NCI-H526 treated with DMSO at 0.1 percent for 48 hours (cell line): ENCODE measurements at regions not wholly inside any gene's neighbourhood (a gene's known extent, or its start where the extent isn't known, plus 50 kb on each side); places are given as distances from the start of the nearest gene placed in this dataset.

Source experiments
- DNase-seq: peaks from one replicate; lab custom pipeline; 2025; lab: John Stamatoyannopoulos, UW

DNA sequence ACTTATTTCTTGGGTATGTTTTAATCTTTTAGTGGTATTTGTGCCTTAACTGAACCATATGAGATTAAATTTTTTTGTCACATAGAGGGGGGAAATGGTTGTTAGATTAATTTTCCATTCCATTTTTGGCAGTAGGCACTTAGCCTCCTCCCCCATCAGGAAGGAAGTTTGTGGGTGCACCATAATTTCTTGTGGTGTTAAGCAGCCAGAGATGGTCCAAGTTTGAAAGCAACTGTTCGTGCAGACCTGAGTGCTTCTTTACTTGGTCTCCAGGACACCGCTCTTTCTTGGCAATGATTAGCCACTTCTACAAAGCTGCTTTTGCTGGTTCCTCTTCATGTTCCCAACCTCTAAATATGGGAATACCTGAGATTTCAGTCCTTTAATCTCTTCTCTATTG is 92.7 kb upstream of the RPL34 start:
- DNase-seq: no peak

- no peak for DNase-seq
Measured at GRCh38 chr4:108520807-108521206, 99.6 kb upstream of the RPL34 start.

DNA sequence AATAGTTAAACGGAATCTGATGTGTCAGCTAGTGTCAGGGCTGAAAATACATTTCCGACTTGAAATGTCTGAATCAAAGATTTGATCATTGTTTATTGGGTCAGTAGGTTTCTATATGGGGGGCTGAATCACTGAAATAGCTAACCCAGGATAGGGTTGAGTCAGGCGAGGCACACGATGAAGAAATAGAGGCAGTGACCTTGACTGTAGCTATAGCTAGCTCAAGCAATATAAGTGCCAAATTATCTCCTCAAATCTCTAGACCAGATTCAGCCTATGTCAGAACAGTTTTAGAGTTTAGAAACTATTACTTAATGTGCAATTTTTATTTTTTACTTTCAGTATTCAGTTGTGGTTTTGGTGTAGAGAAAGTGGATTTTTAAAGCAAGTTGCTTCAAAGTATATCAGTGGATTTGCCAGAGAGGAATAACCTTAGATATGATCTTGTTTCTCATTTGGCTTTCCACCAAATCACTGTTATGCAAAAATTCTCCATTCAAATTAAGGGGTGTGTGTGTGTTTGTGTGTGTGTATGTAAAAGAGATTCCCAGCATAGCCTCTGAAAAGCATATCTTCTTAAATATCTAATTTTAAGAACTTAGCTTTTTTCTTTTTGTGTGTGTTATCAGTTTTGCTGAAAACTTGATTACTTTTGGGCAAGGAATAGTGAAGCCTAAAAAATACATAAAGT is 100.3 kb upstream of the RPL34 start:
- DNase-seq: peak; percentile 79

- no peak for DNase-seq
Measured at GRCh38 chr4:108519208-108519833, 101.1 kb upstream of the RPL34 start.

DNA sequence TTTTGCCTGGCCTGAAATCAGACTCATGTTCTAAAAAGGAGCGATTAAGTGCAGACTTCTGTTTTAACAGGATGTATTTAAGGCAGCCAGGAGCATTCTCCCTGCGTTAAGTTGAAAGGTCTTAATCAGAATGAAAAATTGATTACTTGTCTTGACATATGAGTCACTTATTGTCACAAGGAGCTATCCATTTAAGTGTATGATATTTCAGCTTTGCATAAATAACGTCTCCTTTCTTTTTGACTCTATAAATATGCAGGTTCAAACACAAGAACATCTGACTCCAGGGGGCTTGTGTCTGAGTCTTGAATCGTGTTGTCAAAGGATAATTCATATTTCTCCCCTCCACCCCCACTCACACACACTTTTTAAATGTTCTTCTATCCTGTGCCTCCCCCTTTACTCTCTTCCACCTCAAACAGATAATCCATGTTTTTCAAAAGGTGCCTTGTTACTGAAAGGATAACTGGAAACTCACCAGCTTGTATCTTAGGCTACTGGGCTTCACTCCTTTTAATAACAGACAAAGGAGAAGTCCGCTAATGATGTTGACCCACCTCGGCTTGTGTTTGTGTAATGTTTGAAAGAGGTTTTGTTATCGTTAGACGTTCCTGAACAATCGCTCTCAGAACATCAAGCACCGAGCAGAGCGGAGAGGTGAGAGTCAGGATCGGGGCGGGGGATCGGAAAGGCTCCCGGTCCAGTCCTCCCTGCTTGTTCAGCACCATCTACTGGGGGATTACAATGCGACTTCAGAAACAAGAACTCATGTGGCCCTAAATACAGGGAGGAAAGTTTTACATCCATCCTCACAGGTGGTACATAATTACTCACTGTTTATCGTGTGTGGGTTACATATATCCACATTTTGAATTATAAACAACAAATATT is 107.5 kb upstream of the RPL34 start:
- DNase-seq: peak; percentile 84

GRCh38 chr4:108511618-108512017 is 108.8 kb upstream of the RPL34 start:
- DNase-seq: no peak

GRCh38 chr4:108502356-108502755 is 118.0 kb upstream of the RPL34 start:
- no peak for DNase-seq

GRCh38 chr4:108498925-108499324 is 121.5 kb upstream of the RPL34 start:
- DNase-seq: no peak

DNA sequence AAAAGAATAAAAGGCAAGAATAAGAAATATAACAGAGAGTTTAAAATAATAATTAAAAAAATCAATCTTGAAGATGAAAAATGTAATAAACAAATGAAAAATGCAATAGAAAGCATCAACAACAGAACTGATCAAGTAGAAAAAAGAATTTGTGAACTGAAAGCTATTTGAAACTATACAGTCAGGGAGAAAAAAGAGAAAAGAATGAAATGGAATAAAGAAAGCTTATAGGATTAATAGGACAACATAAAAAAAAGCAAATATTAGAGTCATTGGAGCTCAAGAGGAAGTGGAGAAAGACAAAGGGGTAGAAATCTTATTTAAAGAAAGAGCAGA is 126.8 kb upstream of the RPL34 start:
- no peak for DNase-seq

DNA sequence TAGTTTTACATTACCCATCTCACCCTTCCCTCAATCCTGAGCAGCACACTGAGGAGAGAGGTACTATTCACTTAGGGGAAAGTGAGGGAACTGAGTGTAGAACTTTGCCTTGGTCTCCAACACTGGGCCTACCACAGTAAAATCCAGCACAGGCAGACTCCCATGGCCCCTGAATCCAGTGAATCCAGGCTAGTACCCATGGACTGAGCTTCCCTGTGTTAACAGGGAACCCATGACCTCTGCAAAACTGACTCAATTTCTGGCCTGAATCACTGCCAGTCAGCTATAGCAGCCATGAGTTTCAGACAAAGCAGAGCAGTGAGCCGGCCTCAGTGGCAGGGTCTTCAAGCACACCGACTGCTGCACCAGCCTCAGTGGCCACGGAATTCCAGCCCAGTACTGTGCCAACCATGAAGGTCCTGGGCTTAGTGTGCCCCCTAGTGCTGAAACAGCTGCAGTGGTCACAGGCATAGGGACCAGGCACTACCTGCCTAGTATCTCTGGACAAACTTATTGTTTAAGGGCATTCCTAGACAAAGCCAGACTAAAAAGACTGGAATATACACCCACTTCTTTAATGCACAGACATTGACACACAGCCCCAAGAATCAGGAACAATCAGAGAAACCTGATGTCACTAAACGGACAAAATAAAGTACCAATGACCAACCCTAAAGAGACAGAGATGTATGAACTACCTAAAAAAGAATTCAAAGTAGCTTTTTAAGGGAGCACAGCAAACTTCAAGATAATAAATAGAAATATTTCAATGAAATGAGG is 127.4 kb upstream of the RPL34 start:
- DNase-seq: no peak

DNA sequence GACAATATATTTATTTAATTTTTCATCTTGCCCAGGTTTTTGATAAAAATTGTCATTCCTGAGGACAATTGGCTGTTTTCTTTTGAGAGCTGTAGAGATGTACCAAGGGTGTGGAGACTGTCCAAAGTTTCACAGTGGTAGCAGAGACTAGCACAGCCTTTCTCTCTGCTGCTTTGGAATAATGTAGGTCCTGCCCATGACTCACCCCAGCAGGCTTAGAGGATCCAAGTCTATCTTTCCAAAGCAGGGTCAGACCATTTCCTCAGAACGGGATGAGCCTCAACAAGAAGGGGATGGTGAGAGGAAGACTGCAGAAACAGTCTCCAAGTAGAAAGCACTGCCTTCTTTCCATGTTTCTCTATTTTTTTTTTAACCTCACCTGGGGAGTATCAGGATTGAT is 131.5 kb upstream of the RPL34 start:
- no peak for DNase-seq

DNA sequence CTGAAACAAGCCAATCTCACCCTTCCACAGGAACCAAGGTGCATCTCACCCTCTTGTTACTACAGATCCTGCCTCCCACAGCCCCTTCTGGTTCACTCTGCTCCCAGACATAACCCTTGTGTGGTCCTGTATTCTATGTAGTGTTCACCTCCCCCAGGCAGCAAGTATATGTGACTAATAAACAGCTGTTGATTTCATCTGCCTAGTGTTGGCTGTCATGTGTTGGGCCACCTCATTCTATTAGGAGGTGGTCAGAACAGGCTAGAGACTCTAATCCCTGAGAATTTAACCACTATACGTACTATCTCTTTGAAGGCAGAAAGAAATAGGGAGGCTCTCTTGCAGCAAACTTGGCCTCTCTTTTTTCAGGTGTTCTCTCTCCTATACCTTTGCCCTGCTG is 134.3 kb upstream of the RPL34 start:
- DNase-seq: no peak

GRCh38 chr4:108484187-108484586 is 136.2 kb upstream of the RPL34 start:
- no peak for DNase-seq

GRCh38 chr4:108483650-108484049 is 136.7 kb upstream of the RPL34 start:
- no peak for DNase-seq

GRCh38 chr4:108483079-108483478 is 137.3 kb upstream of the RPL34 start:
- no peak for DNase-seq

GRCh38 chr4:108480881-108481280 is 139.5 kb upstream of the RPL34 start:
- no peak for DNase-seq

DNA sequence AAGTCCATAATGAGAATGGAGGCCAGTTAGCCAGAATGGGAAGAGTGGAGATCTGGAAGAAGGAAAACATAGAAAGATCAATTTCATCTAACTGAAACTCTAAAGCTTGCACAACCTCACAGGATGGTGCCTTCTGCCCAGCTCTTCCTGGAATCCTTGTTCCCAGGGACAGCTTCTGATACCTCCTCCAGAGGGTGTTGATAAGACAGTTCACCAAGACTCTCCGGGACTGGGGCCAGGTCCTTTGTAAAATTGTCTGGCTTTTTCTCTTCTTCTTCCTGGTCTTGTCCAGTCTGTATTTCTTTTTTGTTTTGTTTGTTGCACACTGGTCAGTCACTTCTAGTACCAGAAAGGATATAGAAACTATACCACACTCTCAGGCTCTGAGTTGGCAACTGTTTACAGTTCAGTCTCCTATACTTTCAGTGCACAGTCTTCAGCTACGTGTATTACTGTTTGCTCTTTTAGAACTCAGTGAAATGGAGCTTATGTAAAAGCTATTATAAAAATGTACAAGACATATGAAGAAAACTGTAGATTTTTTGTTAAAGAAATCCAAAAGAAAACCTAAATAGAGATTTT is 142.8 kb upstream of the RPL34 start:
- no peak for DNase-seq

DNA sequence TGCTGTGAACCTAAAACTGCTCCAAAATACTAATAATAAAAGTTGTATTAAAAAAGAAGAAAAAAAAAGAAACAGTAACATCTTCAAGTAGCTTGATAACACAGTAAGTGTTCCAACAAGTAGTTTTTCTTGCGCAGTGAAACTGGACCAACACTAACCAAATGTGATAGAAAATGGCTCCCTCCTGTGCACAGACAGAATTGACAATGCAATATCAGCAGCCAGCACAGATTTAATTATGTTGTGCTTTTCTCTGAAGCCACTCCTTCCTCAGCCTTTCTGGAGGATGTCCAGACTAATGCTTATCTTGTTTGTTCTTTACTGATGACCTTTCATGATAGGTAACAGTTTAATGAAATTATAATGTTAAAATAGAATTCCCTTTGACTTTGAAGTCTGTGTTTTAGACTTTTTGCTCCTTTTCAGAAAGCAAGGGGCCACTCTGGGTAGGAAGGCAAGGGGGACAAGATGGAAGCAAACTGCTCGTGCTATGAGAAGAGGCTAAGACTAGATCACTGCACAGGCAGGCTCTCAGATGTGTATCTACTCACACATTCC is 147.1 kb upstream of the RPL34 start:
- no peak for DNase-seq

DNA sequence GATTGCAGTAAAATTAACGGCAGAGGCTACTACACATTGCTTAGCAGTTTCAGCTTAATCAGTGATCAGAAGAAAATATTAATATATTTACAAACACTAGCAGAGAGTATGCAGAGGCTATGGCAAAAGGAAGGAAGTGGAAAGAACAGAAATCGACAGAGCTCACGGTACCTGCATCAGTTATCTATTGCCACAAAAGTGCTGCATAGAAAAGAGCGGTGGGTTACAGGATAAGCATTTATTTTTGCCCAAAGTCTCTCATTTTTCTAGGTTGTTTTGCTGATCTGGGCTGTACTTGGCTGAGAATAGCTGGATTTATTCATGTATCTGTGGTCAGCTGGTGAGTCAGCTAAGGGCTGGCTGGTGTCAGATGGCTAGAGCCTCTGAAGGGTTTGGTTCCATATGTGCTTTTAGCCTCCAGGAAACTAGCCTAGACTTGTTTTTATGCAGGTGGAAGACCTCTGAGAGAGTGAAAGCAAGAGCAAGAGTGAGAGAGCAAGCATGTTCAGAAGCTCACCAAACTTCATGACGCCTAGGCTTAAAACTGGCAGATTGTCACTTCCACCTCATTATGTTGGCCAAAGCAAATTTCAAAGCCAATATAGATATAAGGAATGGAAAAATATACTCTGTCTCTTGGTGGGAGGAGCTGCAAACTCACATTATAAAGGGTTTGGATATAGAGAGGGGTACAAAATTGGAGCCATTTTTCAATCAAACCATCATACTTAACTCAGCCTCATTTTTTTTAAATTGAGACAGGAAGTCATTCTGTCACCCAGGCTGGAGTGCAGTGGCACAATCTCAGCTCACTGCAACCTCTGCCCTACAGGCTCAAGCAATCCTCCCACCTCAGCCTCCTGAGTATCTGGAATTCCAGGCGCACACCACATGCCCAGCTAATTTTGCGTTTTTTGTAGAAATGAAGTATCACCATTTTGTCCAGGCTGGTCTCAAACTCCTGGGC is 153.2 kb upstream of the RPL34 start:
- DNase-seq: no peak

- no peak for DNase-seq
Measured at GRCh38 chr4:108465886-108466500, 154.4 kb upstream of the RPL34 start.
